GM12891 (cell line): ENCODE measurements at regions not wholly inside any gene's neighbourhood (a gene's known extent, or its start where the extent isn't known, plus 50 kb on each side); places are given as distances from the start of the nearest gene placed in this dataset.

Experiments
- POLR2A ChIP-seq: IDR thresholded peaks from 2 replicates; pipeline ENCODE4 v1.6.1; 2011; ENCODE audit warnings: low read depth, low read length, control low read depth
- POLR2AphosphoS5 ChIP-seq: IDR thresholded peaks from 2 replicates; pipeline ENCODE4 v1.6.1; 2011; ENCODE audit warnings: low read depth, low read length, control low read depth
- POU2F2 ChIP-seq: IDR thresholded peaks from 2 replicates; pipeline ENCODE4 v1.6.1; 2011; ENCODE audit warnings: low read depth, mild to moderate bottlenecking, control low read depth, low read length, moderate library complexity
- SPI1 ChIP-seq: IDR thresholded peaks from 2 replicates; pipeline ENCODE4 v1.6.1; 2011; ENCODE audit warnings: low read depth, low read length, control low read depth
- TAF1 ChIP-seq: IDR thresholded peaks from 2 replicates; pipeline ENCODE4 v1.6.1; 2011; ENCODE audit warnings: low read depth, low read length, control low read depth

DNA sequence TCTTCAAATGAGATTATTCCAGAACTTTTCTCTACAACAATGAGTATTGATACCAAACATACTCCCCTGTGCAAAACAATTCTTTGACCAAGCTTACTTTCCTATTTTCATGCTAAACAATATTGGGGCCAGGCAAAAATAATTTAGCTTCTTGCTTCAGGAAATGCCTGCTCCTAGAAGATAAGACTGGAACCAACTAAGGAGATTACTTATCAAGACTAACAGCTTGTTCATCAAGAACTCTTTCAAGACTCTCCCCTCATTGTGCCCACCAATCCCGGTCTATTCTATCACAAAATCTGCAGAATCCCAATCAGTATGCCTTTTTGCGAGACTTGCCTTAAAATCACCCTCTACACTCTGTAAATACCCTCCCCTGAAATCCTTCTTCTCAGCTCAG is 536.6 kb downstream of the RWDD3 start:
- TF ChIP-seq POLR2A (no peak), SPI1 (no peak), TAF1 (no peak), POLR2AphosphoS5 (no peak), POU2F2 (no peak)
